RWPE1 (cell line): ENCODE measurements at regions not wholly inside any gene's neighbourhood (a gene's known extent, or its start where the extent isn't known, plus 50 kb on each side); places are given as distances from the start of the nearest gene placed in this dataset.

Experiments used
- CTCF ChIA-PET: fragments of 350-600 bp; sonication (Branson Sonifier 250); formaldehyde crosslinking; extraction: SDS; loops from one replicate; lab custom pipeline; 2021; lab: Yijun Ruan, JAX
- POLR2A ChIA-PET: fragments of 400-600 bp; formaldehyde crosslinking; extraction: SDS; loops from one replicate; lab custom pipeline; 2020; ENCODE audit warnings: antibody characterized with exemption; ENCODE audit not compliant: low non-redundant PET; lab: Yijun Ruan, JAX
- DNase-seq: peaks from one replicate; pipeline ENCODE4 v3.0.0; 2012; ENCODE audit warnings: low spot score
- H3K27ac ChIP-seq: fragments of 450-650 bp; 2 replicates; pipeline ENCODE4 v1.5.1; 2017
- TF ChIP-seq, protein P1 (sequence below): fragments of 450-650 bp; conservative IDR thresholded peaks from 2 replicates; pipeline ENCODE4 v1.5.1; 2017; ENCODE audit warnings: low read depth, mild to moderate bottlenecking

DNA sequence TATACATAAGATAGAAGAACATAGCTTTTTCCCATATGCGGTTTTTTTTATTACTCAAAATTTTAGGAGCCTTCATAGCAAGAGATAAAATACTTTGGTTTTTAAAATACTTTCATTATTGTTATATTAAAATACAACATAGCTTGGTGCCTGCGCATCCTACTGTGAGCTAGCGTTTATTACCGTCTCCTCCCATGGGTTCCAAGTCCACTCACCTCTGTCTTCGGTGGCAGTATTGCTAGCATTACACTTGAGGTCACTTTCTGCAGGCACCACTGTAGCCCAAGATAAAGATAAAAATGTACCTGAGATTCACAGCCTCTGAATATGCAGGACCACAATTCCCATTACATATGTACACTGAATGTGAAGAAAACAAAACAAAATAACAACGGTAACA lies 326.7 kb downstream of the TPBG start:
- ChIA-PET CTCF (no interaction called here), POLR2A (no interaction called here)
- TF ChIP-seq, protein P1, sequence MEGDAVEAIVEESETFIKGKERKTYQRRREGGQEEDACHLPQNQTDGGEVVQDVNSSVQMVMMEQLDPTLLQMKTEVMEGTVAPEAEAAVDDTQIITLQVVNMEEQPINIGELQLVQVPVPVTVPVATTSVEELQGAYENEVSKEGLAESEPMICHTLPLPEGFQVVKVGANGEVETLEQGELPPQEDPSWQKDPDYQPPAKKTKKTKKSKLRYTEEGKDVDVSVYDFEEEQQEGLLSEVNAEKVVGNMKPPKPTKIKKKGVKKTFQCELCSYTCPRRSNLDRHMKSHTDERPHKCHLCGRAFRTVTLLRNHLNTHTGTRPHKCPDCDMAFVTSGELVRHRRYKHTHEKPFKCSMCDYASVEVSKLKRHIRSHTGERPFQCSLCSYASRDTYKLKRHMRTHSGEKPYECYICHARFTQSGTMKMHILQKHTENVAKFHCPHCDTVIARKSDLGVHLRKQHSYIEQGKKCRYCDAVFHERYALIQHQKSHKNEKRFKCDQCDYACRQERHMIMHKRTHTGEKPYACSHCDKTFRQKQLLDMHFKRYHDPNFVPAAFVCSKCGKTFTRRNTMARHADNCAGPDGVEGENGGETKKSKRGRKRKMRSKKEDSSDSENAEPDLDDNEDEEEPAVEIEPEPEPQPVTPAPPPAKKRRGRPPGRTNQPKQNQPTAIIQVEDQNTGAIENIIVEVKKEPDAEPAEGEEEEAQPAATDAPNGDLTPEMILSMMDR: no peak
- no peak overlapping the region for H3K27ac ChIP-seq
- DNase-seq: no peak

DNA sequence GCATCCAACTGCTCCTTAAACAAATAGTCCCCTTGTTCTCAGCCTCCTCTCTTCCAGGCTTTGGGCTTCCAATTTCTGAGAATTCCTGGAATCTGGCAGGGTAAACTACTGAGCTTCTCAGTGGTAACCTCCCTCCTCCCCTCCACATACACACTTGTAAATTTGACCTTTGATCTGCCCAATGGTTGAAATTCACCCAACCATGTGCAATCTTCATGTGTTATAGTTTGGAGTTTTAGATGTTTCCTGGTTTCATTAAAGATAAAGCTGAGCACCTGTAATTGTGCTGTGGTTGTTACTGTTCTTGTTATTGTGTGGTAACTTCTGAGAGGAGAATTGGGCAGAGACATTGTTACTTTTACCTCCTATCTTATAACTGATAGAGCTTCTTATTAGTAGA lies 328.4 kb downstream of the TPBG start:
- ChIA-PET POLR2A (no interaction called here), CTCF (no interaction called here)
- H3K27ac ChIP-seq: no peak overlapping the region
- TF ChIP-seq, protein P1: no peak
- no peak for DNase-seq

DNA sequence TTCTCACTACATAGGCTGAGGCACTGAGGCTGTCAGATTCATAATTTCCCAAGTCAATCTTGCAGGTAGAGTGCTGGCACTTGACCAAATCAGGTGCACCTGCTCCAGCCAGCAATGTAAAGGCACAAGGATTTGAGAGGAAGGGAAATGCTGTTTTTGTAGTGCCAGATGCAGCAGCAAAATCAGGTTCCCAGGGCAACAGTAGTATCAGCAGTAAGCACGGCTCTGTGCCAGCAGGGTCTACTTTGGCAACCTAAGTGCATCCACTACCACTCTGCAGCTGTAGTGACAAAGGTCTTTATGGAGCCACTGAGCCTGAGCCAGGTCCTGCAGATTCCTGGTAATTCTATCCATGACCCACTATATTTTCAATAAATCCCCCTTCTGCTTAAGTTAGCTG lies 329.5 kb downstream of the TPBG start:
- H3K27ac ChIP-seq: no peak overlapping the region
- TF ChIP-seq, protein P1: no peak
- CTCF ChIA-PET: interaction anchor here (0.6 to 1.0 kb wide), 3 partner anchors 55 to 688 kb away, joined by 3 read pairs; no protein-coding TSS in a partner anchor
- POLR2A ChIA-PET: no interaction called here
- no peak for DNase-seq

DNA sequence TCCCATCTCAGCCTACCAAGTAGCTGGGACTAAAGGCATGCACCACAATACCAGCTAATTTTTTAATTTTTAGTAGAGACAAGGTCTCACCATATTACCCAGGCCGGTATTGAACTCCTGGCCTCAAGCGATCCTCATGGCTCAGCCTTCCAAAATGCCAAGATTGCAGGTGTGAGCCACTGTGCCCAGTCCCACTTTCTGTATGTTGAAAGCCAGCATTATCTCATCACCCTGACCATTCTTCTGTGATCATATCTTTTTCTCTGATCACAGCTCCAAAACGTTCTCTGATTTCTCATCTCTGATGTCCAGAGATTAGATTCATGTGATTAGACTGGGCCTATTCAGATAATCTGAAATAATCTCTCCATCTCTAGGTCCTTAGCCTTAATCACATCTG lies 337.7 kb downstream of the TPBG start:
- CTCF ChIA-PET: no interaction called here
- no peak for DNase-seq
- no peak overlapping the region for H3K27ac ChIP-seq
- TF ChIP-seq, protein P1: no peak
- POLR2A ChIA-PET: no interaction called here

DNA sequence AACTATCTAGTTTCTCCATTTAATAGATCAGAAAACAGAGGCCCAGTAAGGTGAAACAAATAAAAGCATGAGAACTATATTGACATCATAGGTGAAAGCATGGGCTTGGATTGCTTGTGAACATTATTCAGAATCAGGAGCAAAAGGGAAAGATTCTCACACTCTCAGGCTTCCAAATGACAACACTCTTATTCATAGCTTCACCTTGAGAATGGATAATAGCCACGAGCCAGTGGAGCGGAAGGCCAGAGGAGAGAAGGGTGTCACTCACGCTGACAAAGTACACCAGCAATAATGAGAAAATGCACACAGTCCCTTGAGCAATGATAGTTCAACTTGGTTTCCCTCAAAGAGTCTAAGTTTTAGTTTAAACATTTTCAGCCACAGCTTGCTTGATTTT lies 339.0 kb downstream of the TPBG start:
- TF ChIP-seq, protein P1: no peak

DNA sequence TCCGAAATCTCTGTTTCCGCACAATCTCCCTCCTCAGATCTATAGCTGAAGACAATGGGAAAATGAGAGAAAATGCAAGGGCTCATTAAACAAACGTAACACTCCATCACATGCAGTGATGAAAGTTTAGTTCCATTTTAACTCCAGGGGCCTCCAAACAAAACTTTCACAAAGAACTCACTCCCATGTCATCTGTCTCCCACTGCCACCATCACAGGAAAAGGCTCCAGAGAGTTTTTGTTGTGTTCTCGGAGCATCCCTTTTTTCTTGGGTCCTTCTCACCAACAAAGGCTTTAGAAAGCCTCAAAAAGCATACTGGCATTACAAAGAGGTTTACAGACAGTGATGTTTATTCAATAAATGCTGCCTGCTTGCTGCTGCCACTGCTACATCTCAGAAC lies 339.6 kb downstream of the TPBG start:
- no peak overlapping the region for H3K27ac ChIP-seq
- DNase-seq: no peak
- TF ChIP-seq, protein P1: no peak
- ChIA-PET CTCF (no interaction called here), POLR2A (no interaction called here)

More for the DNA sequence above, 339.0 kb downstream of the TPBG start:
- POLR2A ChIA-PET: no interaction called here
- H3K27ac ChIP-seq: no peak overlapping the region
- DNase-seq: no peak
- CTCF ChIA-PET: no interaction called here

DNA sequence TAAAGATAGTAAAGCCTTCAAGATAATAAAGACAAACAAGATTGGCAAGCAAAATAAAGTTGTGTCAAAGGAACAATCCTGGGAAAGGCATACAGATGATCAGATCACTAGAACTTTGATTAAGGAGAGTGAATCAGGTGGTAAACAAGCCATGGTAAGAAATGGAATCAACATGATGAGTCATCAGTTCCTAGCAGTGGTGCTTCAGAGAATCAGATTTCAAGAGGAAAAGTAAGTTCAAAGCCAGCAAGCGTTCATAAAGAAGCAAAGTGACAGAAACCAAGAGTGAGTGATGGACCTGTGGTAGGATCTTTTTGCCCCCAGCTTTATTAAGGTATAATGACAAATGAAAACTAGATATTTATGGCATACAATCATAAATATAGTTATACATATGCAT lies 340.4 kb downstream of the TPBG start:
- no peak overlapping the region for H3K27ac ChIP-seq
- DNase-seq: peak; percentile 13
- ChIA-PET CTCF (no interaction called here), POLR2A (no interaction called here)
- TF ChIP-seq, protein P1: no peak
